ENCODE measurements at regions not wholly inside any gene's neighbourhood (a gene's known extent, or its start where the extent isn't known, plus 50 kb on each side); places are given as distances from the start of the nearest gene placed in this dataset.
"Not testable (repeated sequence)": the region's sequence is repeated elsewhere in the genome, so short reads cannot be mapped to it uniquely, and the experiment has no call there.

DNA sequence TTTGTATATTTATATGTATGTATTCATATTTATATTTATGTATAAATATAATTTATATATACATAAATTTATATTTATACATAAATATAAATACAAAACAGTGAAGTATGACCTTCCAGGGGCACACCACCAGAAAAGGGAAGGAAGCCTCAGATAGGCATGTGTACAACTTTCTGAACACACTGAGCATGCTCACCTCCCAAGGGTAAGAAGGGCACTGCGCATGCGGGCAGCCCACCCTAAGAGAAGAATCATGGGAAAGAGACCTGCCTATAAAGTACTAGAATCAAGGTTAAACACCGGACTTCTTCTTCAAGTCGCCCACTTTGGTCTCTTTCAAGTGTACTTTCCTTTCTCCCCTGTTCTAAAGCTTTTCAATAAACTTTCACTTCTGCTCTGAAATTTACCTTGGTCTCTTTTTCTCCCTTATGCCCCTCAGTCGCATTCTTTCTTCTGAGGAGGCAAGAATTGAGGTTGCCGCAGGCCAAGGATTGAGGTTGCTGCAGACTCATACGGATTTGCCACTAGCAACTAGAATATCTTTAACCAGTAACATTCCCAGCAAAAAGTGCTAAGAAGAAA lies 600.3 kb downstream of the RPIA start:
- H3K9me3 ChIP-seq (ENCODE audit: low read length); H2AFZ ChIP-seq (ENCODE audit: low read length); DNase-seq (ENCODE audit: low spot score); H3K27ac ChIP-seq (ENCODE audit: low read depth, low read length, poor library complexity, severe bottlenecking); H3K36me3 ChIP-seq (ENCODE audit: insufficient read depth, low read length); H3K4me3 ChIP-seq (ENCODE audit: low read depth, low read length, poor library complexity, severe bottlenecking); H3K4me1 ChIP-seq (ENCODE audit: insufficient read depth, low read length, poor library complexity, severe bottlenecking); H3K4me2 ChIP-seq (ENCODE audit: low read length); intact Hi-C loops (cut with micrococcal nuclease; ENCODE audit: unreplicated experiment); H3K79me2 ChIP-seq (ENCODE audit: insufficient read depth, low read depth, low read length); CTCF ChIA-PET (ENCODE audit: unreplicated experiment); H3K9me2 ChIP-seq (ENCODE audit: insufficient read depth, low read length); BruUV-seq (replicated peaks); H4K20me1 ChIP-seq (ENCODE audit: insufficient read depth, low read length); POLR2A ChIA-PET: not testable (repeated sequence)

DNA sequence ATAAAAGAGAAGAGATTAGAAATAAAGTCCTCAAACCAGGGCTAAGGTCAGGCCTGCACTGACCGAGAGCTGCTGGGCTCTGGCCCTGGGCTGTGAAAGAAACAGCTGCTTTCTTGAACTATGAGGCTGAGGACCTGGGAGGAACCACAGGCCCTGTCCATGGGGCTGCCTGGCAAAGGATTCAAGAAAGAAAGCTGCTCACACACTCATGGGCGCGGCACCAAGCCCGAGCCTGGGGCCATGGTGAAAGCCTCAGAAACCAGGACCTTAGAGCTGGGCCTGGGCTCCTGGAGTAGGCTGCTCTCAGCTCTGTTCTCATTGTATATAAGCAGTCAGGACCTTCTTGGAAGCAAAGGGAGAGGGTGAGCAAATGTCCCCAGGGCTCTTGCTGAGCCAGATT lies 601.9 kb downstream of the RPIA start:
- H3K4me2 ChIP-seq (ENCODE audit: low read length); H3K4me3 ChIP-seq (ENCODE audit: low read depth, low read length, poor library complexity, severe bottlenecking); H4K20me1 ChIP-seq (ENCODE audit: insufficient read depth, low read length); intact Hi-C loops (cut with micrococcal nuclease; ENCODE audit: unreplicated experiment); POLR2A ChIA-PET; H3K36me3 ChIP-seq (ENCODE audit: insufficient read depth, low read length); H3K9me3 ChIP-seq (ENCODE audit: low read length); DNase-seq (ENCODE audit: low spot score); H2AFZ ChIP-seq (ENCODE audit: low read length); CTCF ChIA-PET (ENCODE audit: unreplicated experiment); BruUV-seq (replicated peaks); H3K9me2 ChIP-seq (ENCODE audit: insufficient read depth, low read length); H3K4me1 ChIP-seq (ENCODE audit: insufficient read depth, low read length, poor library complexity, severe bottlenecking); H3K79me2 ChIP-seq (ENCODE audit: insufficient read depth, low read depth, low read length); H3K27ac ChIP-seq (ENCODE audit: low read depth, low read length, poor library complexity, severe bottlenecking): not testable (repeated sequence)

DNA sequence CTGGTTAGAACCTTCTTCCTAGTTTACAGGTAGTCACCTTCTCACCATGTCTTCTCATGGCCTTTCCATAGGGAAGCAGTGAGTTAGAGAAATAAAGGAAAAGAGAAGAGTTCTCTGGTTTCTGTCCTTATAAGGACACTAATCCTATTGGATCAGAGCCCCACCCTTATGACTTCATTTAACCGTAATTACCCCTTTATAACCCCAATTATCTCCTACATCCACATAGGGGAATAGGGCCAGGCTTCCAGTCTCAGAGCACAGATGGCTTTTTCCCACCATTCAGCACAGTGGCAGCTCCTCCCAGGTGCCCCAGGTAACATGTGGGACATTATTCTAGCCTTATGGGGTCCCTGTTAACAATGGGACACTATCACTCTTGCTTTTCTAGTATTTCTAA lies 602.9 kb downstream of the RPIA start:
- H3K4me2 ChIP-seq (ENCODE audit: low read length); H3K9me2 ChIP-seq (ENCODE audit: insufficient read depth, low read length); H3K79me2 ChIP-seq (ENCODE audit: insufficient read depth, low read depth, low read length); H3K27ac ChIP-seq (ENCODE audit: low read depth, low read length, poor library complexity, severe bottlenecking); DNase-seq (ENCODE audit: low spot score); CTCF ChIA-PET (ENCODE audit: unreplicated experiment); BruUV-seq (replicated peaks); H3K4me1 ChIP-seq (ENCODE audit: insufficient read depth, low read length, poor library complexity, severe bottlenecking); H4K20me1 ChIP-seq (ENCODE audit: insufficient read depth, low read length); intact Hi-C loops (cut with micrococcal nuclease; ENCODE audit: unreplicated experiment); POLR2A ChIA-PET; H3K4me3 ChIP-seq (ENCODE audit: low read depth, low read length, poor library complexity, severe bottlenecking); H2AFZ ChIP-seq (ENCODE audit: low read length); H3K9me3 ChIP-seq (ENCODE audit: low read length); H3K36me3 ChIP-seq (ENCODE audit: insufficient read depth, low read length): not testable (repeated sequence)

DNA sequence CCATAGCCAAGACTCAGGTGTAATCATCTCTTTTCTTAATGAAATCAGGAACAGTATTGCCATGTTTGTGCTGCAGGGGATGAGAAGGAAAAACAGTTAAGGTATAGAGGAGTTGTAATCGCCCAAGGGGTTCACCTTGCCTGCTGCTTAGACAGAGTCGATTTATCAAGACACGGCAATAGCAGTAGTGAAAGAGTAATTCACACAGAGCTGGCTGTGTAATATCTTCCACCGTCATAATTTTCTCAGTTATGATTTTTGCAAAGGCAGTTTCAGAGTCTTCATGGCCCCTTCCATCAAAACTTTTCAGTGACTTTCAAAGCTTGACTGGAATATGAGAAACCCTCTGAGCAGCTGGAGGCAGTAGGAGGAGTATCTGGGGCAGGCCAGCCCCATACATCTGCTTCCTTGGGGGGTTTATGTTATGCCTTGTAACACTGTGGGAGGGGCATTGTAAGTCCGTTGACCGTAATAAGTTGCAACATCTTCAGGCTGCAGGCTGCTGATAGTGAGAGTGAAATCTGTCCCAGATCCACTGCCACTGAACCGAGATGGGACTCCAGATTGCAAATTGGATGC lies 605.4 kb downstream of the RPIA start:
- intact Hi-C loops (cut with micrococcal nuclease; ENCODE audit: unreplicated experiment); H3K27ac ChIP-seq (ENCODE audit: low read depth, low read length, poor library complexity, severe bottlenecking); BruUV-seq (replicated peaks): not testable (repeated sequence)

DNA sequence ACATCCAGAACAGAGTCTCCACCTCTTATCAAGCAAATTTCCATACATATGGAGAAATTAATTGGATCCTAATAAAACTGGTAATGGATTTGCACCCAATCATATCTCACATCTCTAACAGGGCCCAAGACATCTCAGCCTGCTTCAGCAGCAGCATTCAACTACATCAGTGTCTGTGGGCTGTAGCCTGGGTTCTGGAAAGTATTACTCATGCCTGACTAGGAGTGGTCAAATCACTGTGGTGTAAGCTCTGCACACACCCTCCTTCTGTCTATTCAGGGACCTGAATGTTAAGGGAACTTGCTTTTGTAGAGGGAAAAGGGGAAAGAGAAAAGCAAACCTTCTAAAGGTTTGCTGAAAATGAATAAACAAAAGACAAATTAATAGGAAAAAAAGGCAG lies 607.7 kb downstream of the RPIA start:
- H2AFZ ChIP-seq (ENCODE audit: low read length); H3K79me2 ChIP-seq (ENCODE audit: insufficient read depth, low read depth, low read length); H4K20me1 ChIP-seq (ENCODE audit: insufficient read depth, low read length); intact Hi-C loops (cut with micrococcal nuclease; ENCODE audit: unreplicated experiment); H3K36me3 ChIP-seq (ENCODE audit: insufficient read depth, low read length); DNase-seq (ENCODE audit: low spot score); H3K4me2 ChIP-seq (ENCODE audit: low read length); H3K9me3 ChIP-seq (ENCODE audit: low read length); POLR2A ChIA-PET; H3K4me1 ChIP-seq (ENCODE audit: insufficient read depth, low read length, poor library complexity, severe bottlenecking); H3K27ac ChIP-seq (ENCODE audit: low read depth, low read length, poor library complexity, severe bottlenecking); H3K9me2 ChIP-seq (ENCODE audit: insufficient read depth, low read length); CTCF ChIA-PET (ENCODE audit: unreplicated experiment); BruUV-seq (replicated peaks); H3K4me3 ChIP-seq (ENCODE audit: low read depth, low read length, poor library complexity, severe bottlenecking): not testable (repeated sequence)

More for the DNA sequence above, 605.4 kb downstream of the RPIA start:
- H3K9me2 ChIP-seq (ENCODE audit: insufficient read depth, low read length); H3K4me1 ChIP-seq (ENCODE audit: insufficient read depth, low read length, poor library complexity, severe bottlenecking); H3K36me3 ChIP-seq (ENCODE audit: insufficient read depth, low read length); H3K9me3 ChIP-seq (ENCODE audit: low read length); H3K79me2 ChIP-seq (ENCODE audit: insufficient read depth, low read depth, low read length); DNase-seq (ENCODE audit: low spot score); CTCF ChIA-PET (ENCODE audit: unreplicated experiment); H2AFZ ChIP-seq (ENCODE audit: low read length); POLR2A ChIA-PET; H3K4me3 ChIP-seq (ENCODE audit: low read depth, low read length, poor library complexity, severe bottlenecking); H3K4me2 ChIP-seq (ENCODE audit: low read length); H4K20me1 ChIP-seq (ENCODE audit: insufficient read depth, low read length): not testable (repeated sequence)

DNA sequence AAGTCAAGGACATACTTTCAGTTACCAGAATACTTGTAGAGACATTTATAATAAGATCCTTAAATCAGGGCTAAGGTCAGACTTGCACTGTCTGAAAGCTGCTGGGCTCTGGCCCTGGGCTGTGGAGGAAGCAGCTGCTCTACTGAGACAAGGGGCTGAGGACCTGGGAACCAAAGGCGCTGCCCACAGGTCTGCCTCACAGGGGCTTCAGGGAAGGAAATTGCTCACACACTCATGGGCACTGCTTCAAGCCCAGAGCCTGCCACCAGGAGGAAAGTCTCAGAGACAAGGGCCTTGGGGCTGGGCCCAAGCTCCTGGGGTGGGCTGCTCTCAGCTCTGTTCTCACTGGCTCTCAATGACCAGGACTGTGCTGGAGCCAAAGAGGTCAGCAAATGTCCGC lies 614.1 kb downstream of the RPIA start:
- DNase-seq (ENCODE audit: low spot score); H3K9me2 ChIP-seq (ENCODE audit: insufficient read depth, low read length); intact Hi-C loops (cut with micrococcal nuclease; ENCODE audit: unreplicated experiment); H3K27ac ChIP-seq (ENCODE audit: low read depth, low read length, poor library complexity, severe bottlenecking); H4K20me1 ChIP-seq (ENCODE audit: insufficient read depth, low read length); POLR2A ChIA-PET; H3K79me2 ChIP-seq (ENCODE audit: insufficient read depth, low read depth, low read length); H3K9me3 ChIP-seq (ENCODE audit: low read length); H3K4me3 ChIP-seq (ENCODE audit: low read depth, low read length, poor library complexity, severe bottlenecking); H2AFZ ChIP-seq (ENCODE audit: low read length); CTCF ChIA-PET (ENCODE audit: unreplicated experiment); H3K4me1 ChIP-seq (ENCODE audit: insufficient read depth, low read length, poor library complexity, severe bottlenecking); H3K4me2 ChIP-seq (ENCODE audit: low read length); H3K36me3 ChIP-seq (ENCODE audit: insufficient read depth, low read length); BruUV-seq (replicated peaks): not testable (repeated sequence)

Measured in OCI-LY7 (cell line).